Astrocyte (in vitro differentiated cells and primary cell): ENCODE measurements at regions not wholly inside any gene's neighbourhood (a gene's known extent, or its start where the extent isn't known, plus 50 kb on each side); places are given as distances from the start of the nearest gene placed in this dataset.

Source experiments
- DNase-seq: peaks from one replicate; pipeline ENCODE4 v3.0.0-alpha.2; 2010; ENCODE audit warnings: low read depth
- FAIRE-seq: peaks from 2 replicates; lab custom pipeline; 2011; peaks lifted over from hg19 to GRCh38; lab: Jason Lieb, UNC
- H2AFZ ChIP-seq: 2 replicates; pipeline ENCODE4 v1.6.0; 2012; ENCODE audit warnings: low read depth, low read length, inconsistent platforms
- H3K27ac ChIP-seq: 2 replicates; pipeline ENCODE4 v1.5.1; 2011; ENCODE audit warnings: low read depth, low read length, inconsistent platforms
- H3K27me3 ChIP-seq: 2 replicates; pipeline ENCODE4 v1.6.0; 2011; ENCODE audit warnings: low read length, inconsistent platforms; ENCODE audit not compliant: insufficient read depth
- H3K36me3 ChIP-seq: 2 replicates; pipeline ENCODE4 v1.5.1; 2011; ENCODE audit warnings: low read length, inconsistent platforms; ENCODE audit not compliant: insufficient read depth
- H3K4me1 ChIP-seq: 2 replicates; pipeline ENCODE4 v1.5.1; 2011; ENCODE audit warnings: low read length, inconsistent platforms; ENCODE audit not compliant: insufficient read depth
- H3K4me2 ChIP-seq: 2 replicates; pipeline ENCODE4 v1.6.0; 2012; ENCODE audit warnings: low read length, inconsistent platforms
- H3K4me3 ChIP-seq: 2 replicates; pipeline ENCODE4 v1.5.1; 2011; ENCODE audit warnings: low read depth, mild to moderate bottlenecking, low read length, inconsistent platforms; ENCODE audit not compliant: insufficient read depth
- H3K79me2 ChIP-seq: 2 replicates; pipeline ENCODE4 v1.6.0; 2012; ENCODE audit warnings: mild to moderate bottlenecking, low read length, inconsistent platforms; ENCODE audit not compliant: insufficient read depth
- H3K9ac ChIP-seq: 2 replicates; pipeline ENCODE4 v1.6.0; 2012; ENCODE audit warnings: mild to moderate bottlenecking, low read length, inconsistent platforms
- H3K9me3 ChIP-seq: 2 replicates; pipeline ENCODE4 v1.5.1; 2012; ENCODE audit warnings: low read depth, mild to moderate bottlenecking, low read length, inconsistent platforms; ENCODE audit not compliant: insufficient read depth
- H4K20me1 ChIP-seq: 2 replicates; pipeline ENCODE4 v1.6.0; 2012; ENCODE audit warnings: low read length, inconsistent platforms; ENCODE audit not compliant: insufficient read depth
- H3K27ac Mint-ChIP-seq: one replicate; pipeline ENCODE4 v1.8.0; 2021; ENCODE audit warnings: mild to moderate bottlenecking, mixed read lengths; ENCODE audit not compliant: unreplicated experiment
- H3K27me3 Mint-ChIP-seq: one replicate; pipeline ENCODE4 v1.8.0; 2021; ENCODE audit warnings: low read depth, mixed read lengths; ENCODE audit not compliant: unreplicated experiment
- H3K36me3 Mint-ChIP-seq: one replicate; pipeline ENCODE4 v1.8.0; 2021; ENCODE audit warnings: low read depth, mixed read lengths; ENCODE audit not compliant: unreplicated experiment
- H3K4me1 Mint-ChIP-seq: one replicate; pipeline ENCODE4 v1.8.0; 2021; ENCODE audit warnings: low read depth, mixed read lengths; ENCODE audit not compliant: unreplicated experiment
- H3K4me3 Mint-ChIP-seq: one replicate; pipeline ENCODE4 v1.8.0; 2021; ENCODE audit warnings: mild to moderate bottlenecking, moderate library complexity, mixed read lengths; ENCODE audit not compliant: unreplicated experiment
- H3K9me3 Mint-ChIP-seq: one replicate; pipeline ENCODE4 v1.8.0; 2021; ENCODE audit warnings: mild to moderate bottlenecking, mixed read lengths; ENCODE audit not compliant: unreplicated experiment
- CTCF ChIP-seq: IDR thresholded peaks from 2 replicates; pipeline ENCODE4 v1.5.1; 2011; ENCODE audit warnings: low read depth, mild to moderate bottlenecking, inconsistent platforms, low read length, moderate library complexity; ENCODE audit not compliant: insufficient read depth
- EZH2 ChIP-seq: IDR thresholded peaks from 2 replicates; pipeline ENCODE4 v1.6.1; 2012; ENCODE audit warnings: mild to moderate bottlenecking, low read length, inconsistent platforms; ENCODE audit not compliant: insufficient read depth

DNA sequence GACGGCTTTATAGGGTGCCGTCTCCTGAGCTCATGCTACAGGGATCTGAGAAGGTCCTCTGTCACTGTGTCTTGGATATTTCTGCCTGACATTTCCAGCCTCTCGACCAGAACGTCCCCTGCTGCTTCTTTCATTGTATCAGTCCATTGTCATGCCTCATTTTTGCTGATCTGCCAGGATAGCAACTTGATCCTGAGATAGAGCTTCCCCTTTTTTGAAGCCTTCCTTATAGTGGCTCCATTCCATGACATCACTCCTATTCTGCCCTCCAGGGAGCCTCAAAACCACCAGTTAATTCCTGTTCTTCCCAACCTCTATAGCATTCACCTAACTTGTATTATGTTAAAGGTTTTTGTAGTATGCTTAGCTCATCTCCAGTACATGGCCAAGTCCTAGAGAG is 431.8 kb upstream of the NOX3 start:
- Mint-ChIP-seq H3K9me3 (no peaks in the 10 kb centered on the region), H3K36me3 (no peaks in the 10 kb centered on the region), H3K27ac (no peak overlapping the region), H3K4me3 (no peak overlapping the region), H3K27me3 (no peaks in the 10 kb centered on the region), H3K4me1 (peaks cover 15% of the 10 kb centered on the region)
- H3K9ac ChIP-seq: no peak overlapping the region
- H2AFZ ChIP-seq: no peak overlapping the region
- no peaks in the 10 kb centered on the region for H3K4me1 ChIP-seq
- H3K79me2 ChIP-seq: no peaks in the 10 kb centered on the region
- H3K27ac ChIP-seq: no peak overlapping the region
- H3K27me3 ChIP-seq: no peaks in the 10 kb centered on the region
- no peak for DNase-seq
- H3K9me3 ChIP-seq: no peaks in the 10 kb centered on the region
- H4K20me1 ChIP-seq: no peaks in the 10 kb centered on the region
- no peaks in the 10 kb centered on the region for H3K36me3 ChIP-seq
- no peak for TF ChIP-seq CTCF
- TF ChIP-seq EZH2: no peak
- no peak for FAIRE-seq
- H3K4me2 ChIP-seq: no peak overlapping the region
- H3K4me3 ChIP-seq: no peak overlapping the region

GRCh38 chr6:155883741-155884140 is 428.1 kb upstream of the NOX3 start:
- Mint-ChIP-seq H3K4me1 (peaks cover 22% of the 10 kb centered on the region), H3K9me3 (no peaks in the 10 kb centered on the region), H3K4me3 (no peak overlapping the region), H3K27me3 (no peaks in the 10 kb centered on the region), H3K36me3 (no peaks in the 10 kb centered on the region), H3K27ac (no peak overlapping the region)
- peak overlapping the region; percentile 1 for H3K4me2 ChIP-seq
- FAIRE-seq: no peak
- DNase-seq: peak; percentile 81
- H3K27me3 ChIP-seq: no peaks in the 10 kb centered on the region
- H3K9ac ChIP-seq: no peak overlapping the region
- H3K4me3 ChIP-seq: no peak overlapping the region
- TF ChIP-seq EZH2 (no peak), CTCF (no peak)
- H4K20me1 ChIP-seq: no peaks in the 10 kb centered on the region
- H3K36me3 ChIP-seq: no peaks in the 10 kb centered on the region
- no peak overlapping the region for H2AFZ ChIP-seq
- H3K27ac ChIP-seq: no peak overlapping the region
- no peaks in the 10 kb centered on the region for H3K79me2 ChIP-seq
- H3K9me3 ChIP-seq: no peaks in the 10 kb centered on the region
- peaks cover 3% of the 10 kb centered on the region for H3K4me1 ChIP-seq

DNA sequence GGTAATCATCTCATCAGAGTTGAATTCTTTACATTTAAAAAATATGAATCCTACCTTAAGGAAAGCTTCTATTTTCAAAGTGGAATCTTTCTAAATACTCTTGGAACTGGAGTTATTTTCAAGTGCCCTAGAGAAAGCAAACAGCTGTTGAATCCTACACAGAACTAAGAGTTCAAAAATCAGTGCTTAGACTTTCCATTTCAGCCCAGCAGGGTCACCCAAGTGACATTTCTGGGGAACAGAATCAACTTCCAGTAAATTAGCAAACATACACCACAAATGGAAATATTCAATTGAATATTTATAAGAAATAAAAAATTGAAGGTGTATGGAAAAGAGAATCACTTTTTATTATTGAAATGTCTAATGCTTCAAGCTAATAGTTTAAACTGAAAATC is 427.7 kb upstream of the NOX3 start:
- TF ChIP-seq EZH2 (no peak), CTCF (no peak)
- H3K79me2 ChIP-seq: no peaks in the 10 kb centered on the region
- H3K4me2 ChIP-seq: no peak overlapping the region
- H4K20me1 ChIP-seq: no peaks in the 10 kb centered on the region
- Mint-ChIP-seq H3K9me3 (no peaks in the 10 kb centered on the region), H3K27ac (no peak overlapping the region), H3K4me1 (peaks cover 22% of the 10 kb centered on the region), H3K4me3 (no peak overlapping the region), H3K27me3 (no peaks in the 10 kb centered on the region), H3K36me3 (no peaks in the 10 kb centered on the region)
- H3K36me3 ChIP-seq: no peaks in the 10 kb centered on the region
- no peak overlapping the region for H3K4me3 ChIP-seq
- H3K4me1 ChIP-seq: peaks cover 3% of the 10 kb centered on the region
- H3K27ac ChIP-seq: no peak overlapping the region
- no peaks in the 10 kb centered on the region for H3K27me3 ChIP-seq
- no peaks in the 10 kb centered on the region for H3K9me3 ChIP-seq
- no peak overlapping the region for H2AFZ ChIP-seq
- FAIRE-seq: no peak
- DNase-seq: no peak
- H3K9ac ChIP-seq: no peak overlapping the region
